Glomerular visceral epithelial cell (primary cell): ENCODE measurements at regions not wholly inside any gene's neighbourhood (a gene's known extent, or its start where the extent isn't known, plus 50 kb on each side); places are given as distances from the start of the nearest gene placed in this dataset.

ENCODE experiments used
- DNase-seq: peaks from one replicate; pipeline ENCODE4 v3.0.0-alpha.2; 2016; ENCODE audit errors: extremely low spot score

- DNase-seq, result no peak
Measured at GRCh38 chr6:24010133-24010532, 115.9 kb upstream of the NRSN1 start.

- DNase-seq, result no peak
Measured at GRCh38 chr6:24016286-24016685, 109.7 kb upstream of the NRSN1 start.

GRCh38 chr6:24016857-24017256, 109.2 kb upstream of the NRSN1 start:
- DNase-seq, result no peak

GRCh38 chr6:24019393-24019792, 106.6 kb upstream of the NRSN1 start:
- DNase-seq, result no peak

- no peak for DNase-seq
Measured at GRCh38 chr6:24019830-24020229, 106.2 kb upstream of the NRSN1 start.

DNA sequence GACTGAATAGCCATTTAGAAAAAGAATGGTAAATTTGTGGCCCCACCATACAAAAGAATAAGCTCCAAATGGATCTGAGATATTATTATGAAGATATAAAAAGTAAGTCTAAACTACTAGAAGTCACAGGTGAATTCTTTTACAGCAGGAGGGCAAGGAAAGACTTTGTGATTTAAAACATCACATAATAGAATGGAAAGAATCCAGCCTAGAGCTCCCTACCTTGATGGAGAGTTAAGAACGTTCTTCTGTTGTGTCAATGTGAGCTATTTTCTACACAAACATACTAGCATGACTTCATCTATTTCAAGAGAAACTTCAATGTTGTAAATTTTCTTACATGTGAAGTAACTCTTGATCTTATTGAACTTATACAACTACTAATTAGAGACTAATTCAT, 100.0 kb upstream of the NRSN1 start:
- no peak for DNase-seq

DNA sequence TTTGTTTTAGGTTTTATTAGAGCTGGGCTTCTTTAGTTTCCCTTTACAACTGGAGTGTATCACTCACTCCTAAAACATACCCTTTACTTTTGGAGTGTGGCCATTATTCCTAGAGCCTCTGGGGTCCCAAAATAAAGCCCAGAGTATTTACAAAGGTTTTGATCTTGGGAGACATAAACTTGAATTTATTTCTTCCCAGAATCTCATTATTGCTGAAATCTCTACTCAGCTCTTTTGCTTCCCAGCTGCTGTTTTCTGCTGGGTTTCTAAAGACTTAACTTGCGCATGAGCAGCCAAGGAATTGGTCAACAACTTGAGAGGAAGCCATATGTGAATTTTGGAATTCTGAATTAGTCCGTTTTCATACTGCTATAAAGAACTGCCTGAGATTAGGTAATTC, 94.5 kb upstream of the NRSN1 start:
- no peak for DNase-seq

DNA sequence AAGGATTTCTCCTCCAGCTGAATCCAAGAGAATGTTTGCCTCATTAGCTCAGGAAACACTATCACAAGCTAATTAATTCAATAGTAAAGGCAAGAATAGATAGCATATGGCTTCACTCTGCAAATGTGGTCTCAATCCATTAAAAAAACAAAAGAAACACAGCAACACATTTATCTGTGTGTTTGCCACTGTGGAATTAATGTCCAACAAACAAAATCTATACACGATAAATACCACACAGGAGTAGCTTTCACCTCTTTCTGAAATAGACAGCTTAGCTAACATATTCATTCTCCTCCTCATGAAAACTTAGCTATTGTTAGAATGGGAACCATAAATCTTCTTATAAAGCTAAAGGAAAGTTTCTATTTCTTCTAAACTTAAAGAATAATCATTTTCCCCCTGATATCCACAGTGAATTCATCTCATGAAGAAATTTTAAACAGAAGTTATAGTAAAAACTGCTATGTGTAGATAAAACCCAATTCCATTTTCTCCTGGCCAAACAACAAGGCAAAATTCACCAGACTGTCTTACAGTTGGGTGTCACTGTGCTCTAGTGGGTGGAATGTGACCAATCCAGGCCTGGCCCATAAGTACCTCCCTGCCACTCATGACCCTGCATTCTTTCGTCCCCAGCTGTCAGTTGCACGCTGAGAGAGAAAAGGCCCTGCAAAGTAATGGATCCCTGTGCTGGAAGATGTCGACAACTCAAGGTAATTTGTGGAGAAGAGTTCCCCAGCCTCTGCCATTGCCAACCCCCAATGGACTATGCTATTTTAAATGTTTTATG, 92.9 kb upstream of the NRSN1 start:
- no peak for DNase-seq

DNA sequence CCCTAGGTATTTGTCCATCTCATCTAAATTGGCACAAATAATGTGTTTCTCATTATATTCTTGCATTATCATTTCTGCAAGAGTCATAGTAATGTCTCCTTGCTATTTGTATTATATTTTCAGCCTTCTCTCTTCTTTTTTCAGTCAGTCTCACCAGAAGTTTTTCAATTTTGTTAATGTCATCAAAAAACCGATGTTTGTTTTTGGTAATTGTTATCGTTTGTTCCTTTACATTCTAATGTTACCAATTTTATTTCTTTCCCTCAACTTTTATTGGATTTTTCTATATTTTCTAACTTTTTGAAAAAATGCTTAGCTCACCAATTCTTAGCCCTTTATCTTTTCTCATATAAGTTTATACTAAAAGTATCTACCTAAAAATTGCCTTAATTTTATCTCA, 82.2 kb upstream of the NRSN1 start:
- DNase-seq, result no peak

DNA sequence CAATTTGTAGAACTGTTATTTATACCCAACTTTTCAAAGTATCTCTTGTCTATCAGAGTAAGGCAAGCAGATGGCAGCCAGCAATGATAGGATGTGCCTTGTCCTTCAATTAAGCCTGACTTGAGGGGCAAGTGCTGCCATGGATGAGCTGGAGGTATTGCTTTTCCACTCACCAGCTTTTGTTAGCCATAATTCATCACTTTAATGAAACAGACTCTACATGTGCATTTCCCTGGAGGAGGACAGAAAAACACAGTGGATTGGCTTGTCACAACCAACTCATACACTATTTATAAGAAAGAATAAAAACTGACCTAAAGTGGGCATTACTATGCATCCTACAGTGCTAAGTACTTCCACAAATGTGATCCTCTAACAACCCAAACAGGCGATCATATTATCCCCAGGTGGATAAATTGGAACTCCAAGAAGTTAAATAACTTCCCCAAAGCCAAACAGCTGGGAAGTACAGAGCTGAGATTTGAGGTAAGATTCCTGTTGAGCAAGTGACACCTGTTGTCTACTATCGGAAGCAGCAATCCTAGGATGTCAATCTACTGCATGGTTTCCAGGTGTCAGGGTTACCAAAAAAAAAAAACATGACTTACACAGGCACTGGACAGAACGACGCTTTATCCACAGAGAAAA, 73.9 kb upstream of the NRSN1 start:
- DNase-seq, result no peak

GRCh38 chr6:24052590-24052961, 73.4 kb upstream of the NRSN1 start:
- DNase-seq, result no peak

DNA sequence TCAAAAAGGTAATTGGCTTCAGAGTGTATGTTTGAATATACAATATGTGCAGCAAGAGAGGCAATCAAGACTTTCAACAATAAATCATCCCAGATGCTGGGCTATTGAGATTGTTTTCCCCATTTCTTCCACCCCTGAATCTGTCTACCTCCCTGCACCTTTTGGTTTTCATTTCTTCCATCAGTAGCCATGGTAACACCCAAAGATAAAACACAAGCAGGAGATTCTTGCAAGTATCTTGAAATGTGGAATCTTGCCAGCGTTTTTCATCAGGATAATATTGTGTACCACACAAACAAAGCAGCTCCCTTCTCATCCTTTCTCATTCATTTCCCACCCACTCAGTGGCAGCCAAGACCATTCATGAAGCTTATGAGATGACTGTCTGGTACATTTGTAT, 73.0 kb upstream of the NRSN1 start:
- no peak for DNase-seq

GRCh38 chr6:24054388-24054787, 71.6 kb upstream of the NRSN1 start:
- DNase-seq, result no peak

- no peak for DNase-seq
Measured at GRCh38 chr6:24056567-24056966, 69.4 kb upstream of the NRSN1 start.

- no peak for DNase-seq
Measured at GRCh38 chr6:24057030-24057429, 69.0 kb upstream of the NRSN1 start.

DNA sequence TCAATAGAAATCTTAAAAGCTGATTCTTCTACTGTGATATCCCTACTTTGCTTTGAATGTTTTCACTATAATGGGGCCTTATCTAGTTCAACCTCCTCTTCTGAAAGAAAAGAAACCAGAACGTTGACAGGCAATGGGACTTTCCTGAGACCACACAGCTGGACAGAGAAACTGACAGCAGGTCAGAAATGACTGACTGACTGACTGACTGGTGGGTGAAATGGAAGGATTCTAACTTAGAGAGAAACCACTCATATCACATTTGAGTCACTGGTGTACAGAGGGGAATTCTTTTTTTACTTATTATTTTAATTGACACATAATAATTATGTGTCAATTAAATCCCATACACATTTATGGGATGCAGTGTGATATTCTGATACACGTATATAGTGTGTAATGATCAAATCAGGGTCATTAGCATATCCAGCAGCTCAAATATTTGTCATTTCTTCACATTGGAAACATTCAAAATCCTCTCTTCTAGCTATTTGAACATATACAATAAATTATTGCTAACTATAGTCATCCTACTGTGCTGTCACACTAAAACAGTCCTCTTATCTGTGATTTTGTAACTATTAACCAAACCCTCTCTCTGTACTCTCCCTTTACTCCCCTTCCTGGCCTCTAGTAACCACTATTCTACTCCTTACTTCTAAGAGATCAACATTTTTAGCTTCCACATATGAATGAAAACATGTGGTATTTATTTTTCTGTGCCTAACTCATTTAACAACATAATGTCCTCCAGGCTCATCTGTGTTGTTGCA, 64.8 kb upstream of the NRSN1 start:
- DNase-seq, result no peak

DNA sequence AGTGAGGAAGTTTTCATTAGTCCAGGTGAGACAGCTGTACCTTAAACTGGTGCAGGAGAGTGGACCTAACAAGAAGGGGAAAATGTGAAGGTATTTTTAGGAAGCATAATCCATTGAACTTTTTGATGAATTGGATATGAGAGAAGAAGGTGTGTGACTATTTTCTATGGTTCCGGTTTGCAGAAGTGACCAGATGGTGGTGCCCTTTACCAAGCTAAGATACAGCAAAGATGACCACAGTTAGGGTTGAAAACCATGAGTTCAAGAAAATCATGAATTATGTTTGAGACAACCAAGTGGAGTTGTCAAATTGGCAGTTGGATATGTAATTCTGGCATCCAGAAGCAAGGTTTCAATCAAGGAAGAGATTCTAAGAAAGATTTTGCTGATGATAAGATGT, 61.9 kb upstream of the NRSN1 start:
- peak; percentile 51 for DNase-seq

DNA sequence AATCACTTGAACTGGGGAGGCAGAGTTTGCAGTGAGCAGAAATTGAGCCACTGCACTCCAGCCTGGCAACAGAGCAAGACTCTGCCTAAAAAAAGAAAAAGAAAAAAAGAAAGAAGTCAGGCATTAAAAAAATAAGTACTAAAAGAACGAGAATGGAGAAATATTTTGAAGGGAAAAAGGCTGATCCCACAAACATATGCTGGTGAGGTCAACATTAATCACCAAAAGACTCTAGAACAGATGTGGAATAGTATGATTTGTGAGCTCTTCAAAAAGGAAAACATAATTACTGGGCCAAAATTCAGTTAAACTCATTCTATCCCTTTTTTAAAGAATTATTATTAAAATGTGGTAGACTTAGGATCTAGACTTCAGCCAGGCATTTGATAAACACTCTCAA, 61.2 kb upstream of the NRSN1 start:
- DNase-seq, result no peak

DNA sequence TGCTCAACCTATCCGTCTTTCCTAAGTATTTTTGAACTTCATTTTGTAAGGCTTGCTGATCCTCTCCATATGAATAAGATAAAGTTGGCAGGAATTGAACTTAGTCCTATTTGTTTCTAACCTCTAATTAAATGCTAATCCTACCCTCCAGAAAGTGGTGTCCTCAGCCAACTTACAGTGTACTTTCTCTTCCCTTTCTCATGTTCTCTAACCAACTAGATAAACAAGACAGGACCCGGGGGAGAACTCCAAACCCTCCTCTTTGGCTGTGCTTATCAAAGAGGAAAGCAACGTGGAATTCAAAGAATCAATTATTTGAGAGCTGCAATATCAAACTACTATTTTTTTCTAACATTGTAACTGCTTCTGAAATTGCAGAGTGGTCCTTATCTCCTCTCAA, 56.5 kb upstream of the NRSN1 start:
- DNase-seq, result no peak

GRCh38 chr6:24072038-24072746, 53.8 kb upstream of the NRSN1 start:
- no peak for DNase-seq

GRCh38 chr6:24076011-24076410, 50.0 kb upstream of the NRSN1 start:
- DNase-seq, result no peak
